PC-9 (cell line): ENCODE measurements at regions not wholly inside any gene's neighbourhood (a gene's known extent, or its start where the extent isn't known, plus 50 kb on each side); places are given as distances from the start of the nearest gene placed in this dataset.

Experiments used
- CTCF ChIP-seq: fragments of 200-600 bp; sonication (generic); conservative IDR thresholded peaks from 2 replicates; pipeline ENCODE4 v1.6.1; 2017; ENCODE audit warnings: mixed run types, antibody characterized with exemption, mild to moderate bottlenecking, moderate library complexity
- EZH2 ChIP-seq: fragments of 200-600 bp; sonication (generic); IDR thresholded peaks from 2 replicates; pipeline ENCODE4 v1.8.0; 2017; ENCODE audit warnings: antibody characterized with exemption, low read depth

DNA sequence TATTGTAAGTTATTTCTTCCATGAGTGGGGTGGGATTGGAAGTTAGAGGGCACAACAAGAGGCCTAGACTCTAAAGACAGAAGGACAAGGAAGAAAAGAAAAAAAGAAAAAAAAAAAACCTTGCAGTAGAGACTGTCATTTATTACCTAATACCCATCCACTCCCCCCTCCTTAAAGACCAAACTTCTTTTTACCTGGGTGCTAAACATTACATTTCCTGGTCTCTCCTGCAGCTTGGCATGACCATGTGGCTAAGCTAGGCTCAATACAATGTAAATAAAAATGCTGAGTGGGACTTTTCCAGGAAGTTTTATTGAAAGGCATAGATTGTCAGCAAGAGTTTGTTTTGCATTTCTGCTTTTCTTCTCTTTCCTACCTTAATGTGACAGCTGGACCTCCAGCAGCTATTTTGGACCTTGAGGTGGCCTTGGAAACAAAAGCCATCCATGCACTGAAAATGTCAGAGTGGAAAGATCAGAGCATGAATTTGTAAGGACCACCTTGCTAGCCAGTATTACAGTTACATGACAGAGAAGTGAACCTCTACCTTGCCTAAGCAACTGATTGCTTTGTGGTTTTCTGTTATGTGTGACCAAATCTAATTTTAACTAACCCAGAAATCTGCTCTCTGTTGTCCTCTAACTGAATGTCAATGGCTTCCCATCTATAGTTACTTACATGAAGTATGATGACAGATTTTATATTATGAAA lies 81.3 kb upstream of the SFMBT2 start:
- TF ChIP-seq CTCF (no peak), EZH2 (no peak)
